HCT116 (cell line): ENCODE measurements at regions not wholly inside any gene's neighbourhood (a gene's known extent, or its start where the extent isn't known, plus 50 kb on each side); places are given as distances from the start of the nearest gene placed in this dataset.

Source experiments
- ATAC-seq: fragments of 200-7000 bp; cut with Tn5 transposase; 2 replicates; pipeline ENCODE4 v1.9.1; 2020; ENCODE audit warnings: mild to moderate bottlenecking, moderate library complexity
- BruUV-seq: library from RNA; stranded (reverse); fragments of 400-500 nt; replicated peaks from 2 replicates; lab custom pipeline; 2021; lab: Mats Ljungman, UMichigan
- CTCF ChIA-PET: fragments of 300-600 bp; sonication (Branson Sonifier 250); formaldehyde crosslinking; loops from one replicate; lab custom pipeline; 2021; ENCODE audit warnings: antibody characterized with exemption; lab: Charles Lee
- POLR2A ChIA-PET: fragments of 300-600, 350-600 bp; sonication (Branson Sonifier 250); formaldehyde crosslinking; loops from one replicate; lab custom pipeline; 2021; ENCODE audit warnings: antibody characterized with exemption; lab: Charles Lee
- RAD21 ChIA-PET, 2 experiments: fragments of 300-600 bp; sonication (Branson Sonifier 250); formaldehyde crosslinking; loops; one replicate each; lab custom pipeline; 2023; ENCODE audit warnings: low total read pairs in 2 of 2; ENCODE audit not compliant: uncharacterized antibody in 2 of 2, unreplicated experiment in 2 of 2, low non-redundant PET in 1 of 2; lab: Charles Lee
- DNase-seq: peaks from one replicate; pipeline ENCODE4 v3.0.0-alpha.2; 2010; ENCODE audit warnings: low read depth, low spot score
- H2AFZ ChIP-seq: fragments of 200-600 bp; shearing (Covaris generic), sonication (generic); 2 replicates; pipeline ENCODE4 v1.6.1; 2017; ENCODE audit warnings: low read depth, mixed run types, mixed read lengths, antibody characterized with exemption, low read length; ENCODE audit not compliant: poor library complexity, severe bottlenecking
- H3K27ac ChIP-seq: 2 replicates; pipeline ENCODE4 v1.5.1; 2012; ENCODE audit warnings: low read depth, low read length
- H3K27me3 ChIP-seq: fragments of 200-600 bp; sonication (generic); 2 replicates; pipeline ENCODE4 v1.6.1; 2016; ENCODE audit warnings: mixed run types, low read length, mixed read lengths; ENCODE audit not compliant: insufficient read depth
- H3K36me3 ChIP-seq, 2 experiments: fragments of 200-500 bp in 1 of 2; fragments of 200-600 bp in 1 of 2; sonication (Bioruptor generic) in 1 of 2; sonication (generic) in 1 of 2; 2 replicates each; pipeline versions ENCODE4 v1.5.1 to v1.6.1; 2014 to 2016; ENCODE audit warnings: low read length in 2 of 2, inconsistent platforms in 1 of 2, mixed read lengths in 1 of 2, mixed run types in 1 of 2; ENCODE audit not compliant: insufficient read depth in 2 of 2, control insufficient read depth in 1 of 2
- H3K4me1 ChIP-seq, 2 experiments: fragments of 200-600 bp in 1 of 2; sonication (generic) in 1 of 2; 2 replicates each; pipeline versions ENCODE4 v1.5.1 to v1.6.1; 2012 to 2017; ENCODE audit warnings: low read length in 2 of 2, inconsistent platforms in 1 of 2, mild to moderate bottlenecking in 1 of 2, mixed read lengths in 1 of 2, mixed run types in 1 of 2, moderate library complexity in 1 of 2; ENCODE audit not compliant: insufficient read depth in 2 of 2, control insufficient read depth in 1 of 2
- H3K4me2 ChIP-seq: fragments of 200-600 bp; sonication (generic); 2 replicates; pipeline ENCODE4 v1.6.1; 2017; ENCODE audit warnings: mixed run types, low read length, mixed read lengths
- H3K4me3 ChIP-seq, 2 experiments: fragments of 200-600 bp in 1 of 2; sonication (generic) in 1 of 2; replicated peaks in 1 of 2; 2 replicates each; pipeline ENCODE4 v1.5.1; 2011 to 2016; ENCODE audit warnings: low read length in 2 of 2, control low read depth in 1 of 2, low read depth in 1 of 2, mild to moderate bottlenecking in 1 of 2, mixed read lengths in 1 of 2, mixed run types in 1 of 2
- H3K79me2 ChIP-seq: fragments of 200-600 bp; sonication (generic); 2 replicates; pipeline ENCODE4 v1.6.1; 2017; ENCODE audit warnings: mild to moderate bottlenecking, mixed run types, low read length, moderate library complexity, mixed read lengths; ENCODE audit not compliant: insufficient read depth
- H3K9ac ChIP-seq: fragments of 200-600 bp; sonication (generic); 2 replicates; pipeline ENCODE4 v1.6.1; 2016; ENCODE audit warnings: low read length, mixed read lengths
- H3K9me2 ChIP-seq: fragments of 200-600 bp; sonication (generic), shearing (Covaris generic); 2 replicates; pipeline ENCODE4 v1.6.1; 2017; ENCODE audit warnings: mixed run types, mild to moderate bottlenecking, moderate library complexity; ENCODE audit not compliant: insufficient read depth
- H3K9me3 ChIP-seq, 2 experiments: fragments of 200-500 bp in 1 of 2; fragments of 200-600 bp in 1 of 2; sonication (Bioruptor generic) in 1 of 2; sonication (generic) in 1 of 2; 2 replicates each; pipeline ENCODE4 v1.6.1; 2014 to 2017; ENCODE audit warnings: low read length in 2 of 2, mixed read lengths in 2 of 2, inconsistent platforms in 1 of 2, low read depth in 1 of 2, mild to moderate bottlenecking in 1 of 2, mixed run types in 1 of 2, moderate library complexity in 1 of 2; ENCODE audit not compliant: control insufficient read depth in 1 of 2, insufficient read depth in 1 of 2
- H4K20me1 ChIP-seq: fragments of 200-600 bp; sonication (generic), shearing (Covaris generic); 2 replicates; pipeline ENCODE4 v1.6.1; 2017; ENCODE audit warnings: mixed run types, mild to moderate bottlenecking, moderate library complexity; ENCODE audit not compliant: insufficient read depth
- CBX3 ChIP-seq: IDR thresholded peaks from 2 replicates; pipeline ENCODE4 v1.6.1; 2012; ENCODE audit warnings: low read depth
- CEBPB ChIP-seq: IDR thresholded peaks from 2 replicates; pipeline ENCODE4 v1.6.1; 2012; ENCODE audit warnings: low read depth
- EZH2 ChIP-seq: fragments of 200-600 bp; sonication (generic); IDR thresholded peaks from 2 replicates; pipeline ENCODE4 v1.6.1; 2017; ENCODE audit warnings: antibody characterized with exemption, mixed run types
- EZH2phosphoT487 ChIP-seq: fragments of 200-600 bp; IDR thresholded peaks from 2 replicates; pipeline ENCODE4 v1.6.1; 2018; ENCODE audit warnings: antibody characterized with exemption, borderline replicate concordance
- FOSL1 ChIP-seq: IDR thresholded peaks from 2 replicates; pipeline ENCODE4 v1.6.1; 2012; ENCODE audit warnings: low read depth
- JUND ChIP-seq: IDR thresholded peaks from 2 replicates; pipeline ENCODE4 v1.6.1; 2012
- POLR2A ChIP-seq: IDR thresholded peaks from 2 replicates; pipeline ENCODE4 v1.7.0; 2011; ENCODE audit warnings: borderline replicate concordance; ENCODE audit not compliant: insufficient read depth, insufficient read length; ENCODE audit errors: extremely low read depth
- SP1 ChIP-seq: IDR thresholded peaks from 2 replicates; pipeline ENCODE4 v1.6.1; 2012; ENCODE audit warnings: low read depth
- SRF ChIP-seq: IDR thresholded peaks from 2 replicates; pipeline ENCODE4 v1.6.1; 2012; ENCODE audit warnings: low read depth
- TCF7L2 ChIP-seq: IDR thresholded peaks from 2 replicates; pipeline ENCODE4 v1.7.0; 2011; ENCODE audit warnings: borderline replicate concordance, inconsistent platforms; ENCODE audit not compliant: insufficient read depth, insufficient read length; ENCODE audit errors: extremely low read depth
- ZFX ChIP-seq: fragments of 450-650 bp; IDR thresholded peaks from 2 replicates; pipeline ENCODE4 v1.6.1; 2017
- ZNF274 ChIP-seq: fragments of 200-500 bp; sonication (Bioruptor generic); IDR thresholded peaks from 2 replicates; pipeline ENCODE4 v1.6.1; 2014; ENCODE audit warnings: mild to moderate bottlenecking, low read depth, low read length, inconsistent platforms
- intact Hi-C: fragments of 100-400 bp; cut with micrococcal nuclease; formaldehyde crosslinking; loops from 2 replicates; pipeline ENCODE4 v1.10.0; 2022
- TF ChIP-seq, protein P1 (sequence below): IDR thresholded peaks from 2 replicates; pipeline ENCODE4 v1.6.1; 2012
- TF ChIP-seq, protein P2 (sequence below): IDR thresholded peaks from 2 replicates; pipeline ENCODE4 v1.6.1; 2011; ENCODE audit warnings: mild to moderate bottlenecking, low read length, moderate library complexity; ENCODE audit not compliant: insufficient replicate concordance; ENCODE audit errors: extremely low read depth
- TF ChIP-seq, protein P3 (sequence below): IDR thresholded peaks from 2 replicates; pipeline ENCODE4 v1.6.1; 2012

DNA sequence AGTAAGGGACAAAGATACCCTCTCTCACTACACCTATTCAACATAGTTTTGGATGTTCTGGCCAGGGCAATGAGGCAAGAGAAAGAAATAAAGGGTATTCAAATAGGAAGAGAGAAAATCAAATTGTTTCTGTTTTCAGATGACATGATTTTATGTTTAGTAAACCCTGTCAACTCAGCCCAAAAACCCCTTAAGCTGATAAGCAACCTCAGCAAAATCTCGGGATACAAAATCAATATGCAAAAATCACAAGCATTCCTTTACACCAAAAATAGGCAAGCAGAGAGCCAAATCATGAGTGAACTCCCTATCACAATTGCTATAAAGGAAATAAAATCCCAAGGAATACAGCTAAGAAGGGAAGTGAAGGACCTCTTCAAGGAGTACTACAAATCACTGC is 1130.7 kb upstream of the PIK3C3 start:
- Histone ChIP-seq H2AFZ (no peak overlapping the region), H3K9me3 (peaks cover 3 to 11% of the 10 kb centered on the region in 2 experiments; a peak in 2 of 4 replicates), H4K20me1 (no peaks in the 10 kb centered on the region), H3K4me3 (no peak overlapping the region), H3K9me2 (no peaks in the 10 kb centered on the region), H3K79me2 (no peaks in the 10 kb centered on the region), H3K27me3 (no peaks in the 10 kb centered on the region), H3K9ac (no peak overlapping the region), H3K4me1 (no peaks in the 10 kb centered on the region), H3K4me2 (no peak overlapping the region), H3K36me3 (no peaks in the 10 kb centered on the region), H3K27ac (no peak overlapping the region)
- ChIA-PET RAD21 (no interaction called here), CTCF (no interaction called here), POLR2A (no interaction called here)
- TF ChIP-seq TCF7L2 (no peak), POLR2A (no peak), EZH2phosphoT487 (no peak), FOSL1 (no peak), ZNF274 (no peak), SP1 (no peak), EZH2 (no peak), CBX3 (no peak), CEBPB (no peak), ZFX (no peak), SRF (no peak), JUND (no peak)
- TF ChIP-seq, protein P1, sequence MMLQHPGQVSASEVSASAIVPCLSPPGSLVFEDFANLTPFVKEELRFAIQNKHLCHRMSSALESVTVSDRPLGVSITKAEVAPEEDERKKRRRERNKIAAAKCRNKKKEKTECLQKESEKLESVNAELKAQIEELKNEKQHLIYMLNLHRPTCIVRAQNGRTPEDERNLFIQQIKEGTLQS: no peak
- TF ChIP-seq, protein P2, sequence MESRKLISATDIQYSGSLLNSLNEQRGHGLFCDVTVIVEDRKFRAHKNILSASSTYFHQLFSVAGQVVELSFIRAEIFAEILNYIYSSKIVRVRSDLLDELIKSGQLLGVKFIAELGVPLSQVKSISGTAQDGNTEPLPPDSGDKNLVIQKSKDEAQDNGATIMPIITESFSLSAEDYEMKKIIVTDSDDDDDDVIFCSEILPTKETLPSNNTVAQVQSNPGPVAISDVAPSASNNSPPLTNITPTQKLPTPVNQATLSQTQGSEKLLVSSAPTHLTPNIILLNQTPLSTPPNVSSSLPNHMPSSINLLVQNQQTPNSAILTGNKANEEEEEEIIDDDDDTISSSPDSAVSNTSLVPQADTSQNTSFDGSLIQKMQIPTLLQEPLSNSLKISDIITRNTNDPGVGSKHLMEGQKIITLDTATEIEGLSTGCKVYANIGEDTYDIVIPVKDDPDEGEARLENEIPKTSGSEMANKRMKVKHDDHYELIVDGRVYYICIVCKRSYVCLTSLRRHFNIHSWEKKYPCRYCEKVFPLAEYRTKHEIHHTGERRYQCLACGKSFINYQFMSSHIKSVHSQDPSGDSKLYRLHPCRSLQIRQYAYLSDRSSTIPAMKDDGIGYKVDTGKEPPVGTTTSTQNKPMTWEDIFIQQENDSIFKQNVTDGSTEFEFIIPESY: no peak
- TF ChIP-seq, protein P3, sequence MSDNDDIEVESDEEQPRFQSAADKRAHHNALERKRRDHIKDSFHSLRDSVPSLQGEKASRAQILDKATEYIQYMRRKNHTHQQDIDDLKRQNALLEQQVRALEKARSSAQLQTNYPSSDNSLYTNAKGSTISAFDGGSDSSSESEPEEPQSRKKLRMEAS: no peak
- ATAC-seq (no peak), DNase-seq (no peak)
- no TSS peak for BruUV-seq
- intact Hi-C loops: no loop called here
